Thyroid gland (tissue), 4 donors: ENCODE measurements at regions not wholly inside any gene's neighbourhood (a gene's known extent, or its start where the extent isn't known, plus 50 kb on each side); places are given as distances from the start of the nearest gene placed in this dataset.
"Not testable (repeated sequence)": the region's sequence is repeated elsewhere in the genome, so short reads cannot be mapped to it uniquely, and the experiment has no call there.

Experiments
- DNase-seq, 2 donors: peaks; one replicate each; pipeline ENCODE4 v3.0.0-alpha.2; 2019
- H3K27ac ChIP-seq, 3 donors: fragments of 200-600 bp; sonication (generic); 1 replicate in 2 of 3; 2 replicates in 1 of 3; pipeline ENCODE4 v1.5.1; 2016 to 2019; ENCODE audit warnings: mild to moderate bottlenecking in 1 of 3, moderate library complexity in 1 of 3
- H3K27me3 ChIP-seq: fragments of 200-600 bp; sonication (generic); one replicate; pipeline ENCODE4 v1.5.1; 2019
- H3K36me3 ChIP-seq, 2 donors: fragments of 200-600 bp; sonication (generic); one replicate each; pipeline ENCODE4 v1.5.1; 2016 to 2019
- H3K4me1 ChIP-seq, 2 donors: fragments of 200-600 bp; sonication (generic); one replicate each; pipeline ENCODE4 v1.5.1; 2017 to 2019
- H3K4me3 ChIP-seq, 3 donors: fragments of 200-600 bp; sonication (generic); replicated peaks in 1 of 3; 1 replicate in 2 of 3; 2 replicates in 1 of 3; pipeline ENCODE4 v1.5.1; 2016; ENCODE audit warnings: mild to moderate bottlenecking in 1 of 3
- H3K9me3 ChIP-seq: fragments of 200-600 bp; sonication (generic); one replicate; pipeline ENCODE4 v1.5.1; 2017
- POLR2A ChIP-seq, 2 donors: fragments of 450-650 bp; IDR thresholded peaks; one replicate each; pipeline ENCODE4 v1.6.1; 2017; ENCODE audit warnings: antibody characterized with exemption in 2 of 2, mild to moderate bottlenecking in 2 of 2, moderate library complexity in 1 of 2
- WGBS, 2 donors: methylation state at CpG; one replicate each; pipeline ENCODE4 v1.1.5; 2017; 5-methylcytosine and 5-hydroxymethylcytosine counted together
- intact Hi-C: fragments of 100-400 bp; cut with DNase I; formaldehyde crosslinking; loops from one replicate; pipeline ENCODE4 v1.15.1; 2023
- TF ChIP-seq, protein P1 (sequence below), 6 experiments: fragments of 200-600 bp in 3 of 6; fragments of 450-650 bp in 3 of 6; sonication (generic) in 3 of 6; IDR thresholded peaks; one replicate each; pipeline ENCODE4 v1.5.1; 2016 to 2019; ENCODE audit warnings: antibody characterized with exemption in 6 of 6, mild to moderate bottlenecking in 2 of 6, inconsistent platforms in 1 of 6, moderate library complexity in 1 of 6

DNA sequence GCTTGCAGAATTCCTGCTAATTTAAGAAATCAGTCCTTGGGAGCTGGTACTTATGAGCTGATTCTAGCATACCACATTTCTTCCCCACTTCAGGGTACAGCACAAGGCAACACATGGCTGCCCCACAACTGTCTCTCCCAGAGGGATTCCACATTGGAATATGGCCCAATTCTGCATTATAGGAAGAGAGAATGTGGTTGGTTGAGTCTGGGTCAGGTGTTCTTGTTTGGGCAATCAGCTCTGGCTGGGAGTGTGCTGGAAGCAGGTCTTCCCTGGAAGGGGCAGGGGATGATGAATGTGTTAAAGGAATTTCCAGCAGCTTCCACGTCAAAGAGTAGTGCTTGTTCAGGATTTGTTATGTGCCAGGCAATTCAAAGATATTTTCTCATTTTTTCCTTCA is 95.7 kb downstream of the BUB3 start:
- no peaks in the 10 kb centered on the region for H3K27me3 ChIP-seq
- no peak overlapping the region for H3K27ac ChIP-seq
- H3K4me1 ChIP-seq = no peaks in the 10 kb centered on the region
- WGBS, 2 donors = 36 to 41% methylated on average over 1 of the region's 1 CpG
- no peaks in the 10 kb centered on the region for H3K36me3 ChIP-seq
- H3K4me3 ChIP-seq = no peak overlapping the region
- no peak for TF ChIP-seq POLR2A (IDR thresholded peaks at IDR 0.05)
- TF ChIP-seq, protein P1, sequence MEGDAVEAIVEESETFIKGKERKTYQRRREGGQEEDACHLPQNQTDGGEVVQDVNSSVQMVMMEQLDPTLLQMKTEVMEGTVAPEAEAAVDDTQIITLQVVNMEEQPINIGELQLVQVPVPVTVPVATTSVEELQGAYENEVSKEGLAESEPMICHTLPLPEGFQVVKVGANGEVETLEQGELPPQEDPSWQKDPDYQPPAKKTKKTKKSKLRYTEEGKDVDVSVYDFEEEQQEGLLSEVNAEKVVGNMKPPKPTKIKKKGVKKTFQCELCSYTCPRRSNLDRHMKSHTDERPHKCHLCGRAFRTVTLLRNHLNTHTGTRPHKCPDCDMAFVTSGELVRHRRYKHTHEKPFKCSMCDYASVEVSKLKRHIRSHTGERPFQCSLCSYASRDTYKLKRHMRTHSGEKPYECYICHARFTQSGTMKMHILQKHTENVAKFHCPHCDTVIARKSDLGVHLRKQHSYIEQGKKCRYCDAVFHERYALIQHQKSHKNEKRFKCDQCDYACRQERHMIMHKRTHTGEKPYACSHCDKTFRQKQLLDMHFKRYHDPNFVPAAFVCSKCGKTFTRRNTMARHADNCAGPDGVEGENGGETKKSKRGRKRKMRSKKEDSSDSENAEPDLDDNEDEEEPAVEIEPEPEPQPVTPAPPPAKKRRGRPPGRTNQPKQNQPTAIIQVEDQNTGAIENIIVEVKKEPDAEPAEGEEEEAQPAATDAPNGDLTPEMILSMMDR (IDR thresholded peaks at IDR 0.05) = no peak
- no peaks in the 10 kb centered on the region for H3K9me3 ChIP-seq
- DNase-seq = no peak
- intact Hi-C loops = no loop called here

DNA sequence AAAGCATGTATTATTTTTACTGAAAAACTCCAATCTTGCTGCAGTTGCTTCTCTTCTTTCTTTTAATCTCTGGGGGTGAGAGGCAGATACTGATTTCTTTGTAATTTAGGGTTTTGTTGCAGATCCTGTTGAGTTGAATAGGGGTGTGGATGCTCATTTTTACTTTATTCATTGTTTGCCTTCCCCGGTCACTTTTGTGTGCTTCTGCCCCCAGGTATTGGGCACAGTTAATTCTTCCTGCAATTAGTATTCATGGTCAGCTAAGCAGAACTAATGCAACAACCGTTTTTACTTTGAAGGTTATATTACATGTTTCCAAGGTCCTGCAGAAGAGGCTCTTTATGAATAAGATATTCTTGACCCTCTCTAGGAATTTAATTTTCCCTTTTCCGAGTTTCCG is 96.4 kb downstream of the BUB3 start:
- intact Hi-C loops = no loop called here
- H3K36me3 ChIP-seq = no peaks in the 10 kb centered on the region
- no peak for DNase-seq
- no peaks in the 10 kb centered on the region for H3K9me3 ChIP-seq
- H3K27me3 ChIP-seq = no peaks in the 10 kb centered on the region
- no peak overlapping the region for H3K4me3 ChIP-seq
- no peak for TF ChIP-seq POLR2A (IDR thresholded peaks at IDR 0.05)
- TF ChIP-seq, protein P1 (IDR thresholded peaks at IDR 0.05) = no peak
- no peak overlapping the region for H3K27ac ChIP-seq
- no peaks in the 10 kb centered on the region for H3K4me1 ChIP-seq
- WGBS, 2 donors = 33 to 34% methylated on average over 4 of the region's 4 CpGs

DNA sequence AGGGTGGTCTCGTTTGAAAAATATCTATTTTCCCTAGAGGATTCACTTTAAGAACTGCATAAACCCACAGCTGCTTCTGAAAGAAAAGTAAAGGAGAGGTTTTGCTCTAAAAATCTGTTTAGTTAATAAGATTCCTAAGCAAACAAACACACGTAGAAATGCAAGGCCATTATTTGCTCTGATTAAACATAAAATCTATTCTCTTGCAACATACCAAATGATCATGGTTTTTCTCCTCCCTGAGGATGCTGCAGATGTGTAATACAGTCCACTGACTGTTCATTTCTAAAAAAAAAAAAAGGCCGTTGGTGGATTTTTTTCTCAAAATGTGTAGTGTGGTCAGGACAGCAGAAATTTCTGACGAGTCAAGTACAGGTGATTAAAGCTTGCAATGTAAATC is 98.6 kb downstream of the BUB3 start:
- no peak for TF ChIP-seq POLR2A (IDR thresholded peaks at IDR 0.05)
- TF ChIP-seq, protein P1 (IDR thresholded peaks at IDR 0.05) = no peak
- 55 to 58% methylated on average over 4 of the region's 4 CpGs for WGBS, 2 donors
- intact Hi-C loops = no loop called here
- Histone ChIP-seq H3K4me3 (no peak overlapping the region), H3K9me3 (no peaks in the 10 kb centered on the region), H3K4me1 (no peaks in the 10 kb centered on the region), H3K27ac (no peak overlapping the region), H3K36me3 (no peaks in the 10 kb centered on the region), H3K27me3 (no peaks in the 10 kb centered on the region)
- no peak for DNase-seq

DNA sequence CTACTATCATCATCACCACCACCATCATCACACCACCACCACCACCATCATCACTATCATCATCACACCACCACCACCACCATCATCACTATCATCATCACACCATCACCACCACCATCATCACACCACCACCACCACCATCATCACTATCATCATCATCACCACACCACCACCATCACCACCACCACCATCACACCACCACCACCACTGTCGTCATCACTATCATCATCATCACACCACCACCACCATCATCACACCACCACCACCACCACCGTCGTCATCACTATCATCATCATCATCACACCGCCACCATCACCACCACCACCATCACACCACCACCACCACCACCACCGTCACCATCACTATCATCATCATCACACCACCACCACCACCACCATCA is 100.1 kb downstream of the BUB3 start:
- H3K4me1 ChIP-seq, H3K27me3 ChIP-seq, H3K9me3 ChIP-seq, H3K27ac ChIP-seq, DNase-seq, intact Hi-C loops, H3K36me3 ChIP-seq, H3K4me3 ChIP-seq: not testable (repeated sequence)
- 75 to 81% methylated on average over 5 of the region's 5 CpGs for WGBS, 2 donors

DNA sequence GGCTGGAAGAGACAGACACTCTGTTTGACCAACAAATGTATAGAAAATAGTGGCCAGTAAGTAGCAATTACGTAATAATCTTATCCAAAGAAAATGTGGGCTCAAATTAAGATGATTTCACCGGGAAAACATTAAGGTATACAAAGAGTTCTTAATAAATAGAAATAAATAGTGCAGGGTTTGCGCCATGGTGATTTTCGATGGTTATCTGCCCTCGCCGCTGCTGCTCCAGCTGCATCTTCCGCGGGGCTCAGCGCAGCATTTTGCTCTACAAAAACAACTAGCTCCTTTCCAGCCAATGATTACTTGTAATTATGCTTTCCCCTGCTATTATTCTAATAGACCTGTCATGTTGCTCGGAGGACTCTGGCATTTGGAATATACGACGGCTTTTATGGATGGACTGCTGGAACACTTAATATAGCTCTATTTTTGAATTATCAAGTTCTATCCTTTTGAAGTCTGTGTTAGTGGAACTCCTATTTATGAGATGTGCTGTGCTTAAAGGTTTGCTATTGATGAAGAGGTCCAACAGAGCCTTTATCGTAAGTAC is 103.8 kb downstream of the BUB3 start:
- 84 to 92% methylated on average over 13 of the region's 13 CpGs for WGBS, 2 donors
- Histone ChIP-seq H3K4me1 (no peaks in the 10 kb centered on the region), H3K27ac (no peak overlapping the region), H3K4me3 (no peak overlapping the region), H3K9me3 (no peaks in the 10 kb centered on the region), H3K27me3 (no peaks in the 10 kb centered on the region), H3K36me3 (no peaks in the 10 kb centered on the region)
- no peak for TF ChIP-seq POLR2A (IDR thresholded peaks at IDR 0.05)
- TF ChIP-seq, protein P1 (IDR thresholded peaks at IDR 0.05) = no peak
- intact Hi-C loops = no loop called here
- DNase-seq = no peak

DNA sequence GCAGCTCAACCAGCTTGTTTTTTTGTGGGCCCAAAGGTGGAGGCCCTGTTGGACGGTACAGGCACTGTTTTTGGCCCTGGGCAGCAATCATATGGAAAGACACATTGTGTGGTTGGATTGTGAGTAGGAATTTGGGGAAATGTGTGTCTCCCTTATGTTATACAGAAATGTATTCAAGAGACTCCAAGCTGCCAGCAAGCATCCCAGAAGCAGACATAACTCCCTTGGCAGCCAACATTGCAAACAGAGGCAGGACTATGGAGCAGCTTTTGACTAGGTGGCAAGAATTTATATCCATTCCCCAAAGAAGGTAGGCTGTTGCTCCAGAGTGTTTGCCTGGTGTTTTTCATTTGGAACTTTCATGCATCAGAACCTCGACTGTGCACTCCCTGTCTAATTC is 104.9 kb downstream of the BUB3 start:
- intact Hi-C loops = no loop called here
- no peaks in the 10 kb centered on the region for H3K27me3 ChIP-seq
- DNase-seq = no peak
- H3K9me3 ChIP-seq = no peaks in the 10 kb centered on the region
- no peak overlapping the region for H3K4me3 ChIP-seq
- H3K36me3 ChIP-seq = no peaks in the 10 kb centered on the region
- H3K27ac ChIP-seq = no peak overlapping the region
- 91 to 92% methylated on average over 2 of the region's 2 CpGs for WGBS, 2 donors
- TF ChIP-seq POLR2A (IDR thresholded peaks at IDR 0.05) = no peak
- TF ChIP-seq, protein P1 (IDR thresholded peaks at IDR 0.05) = no peak
- H3K4me1 ChIP-seq = no peaks in the 10 kb centered on the region
